Small intestine (tissue), 7 donors: ENCODE measurements at regions not wholly inside any gene's neighbourhood (a gene's known extent, or its start where the extent isn't known, plus 50 kb on each side); places are given as distances from the start of the nearest gene placed in this dataset.

Experiments
- DNase-seq, 2 donors: peaks; one replicate each; pipeline versions ENCODE4 v3.0.0 to v3.0.0-alpha.2; 2013
- FAIRE-seq: peaks from 2 replicates; lab custom pipeline; 2012; peaks lifted over from hg19 to GRCh38; lab: Jason Lieb, UNC
- H3K27ac ChIP-seq, 3 donors: one replicate each; pipeline ENCODE4 v1.5.1; 2013; ENCODE audit warnings: low read length in 2 of 3, mild to moderate bottlenecking in 2 of 3, control low read depth in 1 of 3, inconsistent platforms in 1 of 3, low read depth in 1 of 3, moderate library complexity in 1 of 3
- H3K27me3 ChIP-seq, 3 donors: one replicate each; pipeline ENCODE4 v1.6.1; 2013; ENCODE audit warnings: low read length in 3 of 3, inconsistent platforms in 1 of 3; ENCODE audit not compliant: control insufficient read depth in 3 of 3, insufficient read depth in 3 of 3
- H3K36me3 ChIP-seq, 3 donors: one replicate each; pipeline ENCODE4 v1.6.1; 2013; ENCODE audit warnings: low read length in 3 of 3, inconsistent platforms in 1 of 3, low read depth in 1 of 3, mild to moderate bottlenecking in 1 of 3, moderate library complexity in 1 of 3; ENCODE audit not compliant: control insufficient read depth in 3 of 3, insufficient read depth in 2 of 3
- H3K4me1 ChIP-seq, 3 donors: one replicate each; pipeline ENCODE4 v1.6.1; 2013; ENCODE audit warnings: low read length in 2 of 3, inconsistent platforms in 1 of 3, low read depth in 1 of 3, mild to moderate bottlenecking in 1 of 3, moderate library complexity in 1 of 3; ENCODE audit not compliant: control insufficient read depth in 3 of 3, insufficient read depth in 2 of 3
- H3K4me3 ChIP-seq, 3 donors: one replicate each; pipeline ENCODE4 v1.5.1; 2013; ENCODE audit warnings: low read length in 3 of 3, control low read depth in 1 of 3, inconsistent platforms in 1 of 3, low read depth in 1 of 3, mild to moderate bottlenecking in 1 of 3, moderate library complexity in 1 of 3
- H3K9me3 ChIP-seq, 2 donors: one replicate each; pipeline ENCODE4 v1.6.1; 2013; ENCODE audit warnings: low read depth in 1 of 2, low read length in 1 of 2; ENCODE audit not compliant: control insufficient read depth in 2 of 2, insufficient read depth in 1 of 2
- WGBS, 3 donors: extraction: QIAGEN DNeasy Blood & Tissue Kit; methylation state at CpG; one replicate each; pipeline ENCODE4 v1.1.7; 2013; 5-methylcytosine and 5-hydroxymethylcytosine counted together
- donor health status: healthy with polysubstance abuse.
- donor health status: control.
- donor health status: control.
- donor health status: Bipolar disorder and iron deficiency.
- donor health status: healthy.

- Histone ChIP-seq H3K4me3 (no peak overlapping the region), H3K36me3 (no peaks in the 10 kb centered on the region), H3K4me1 (no peaks in the 10 kb centered on the region), H3K27me3 (no peaks in the 10 kb centered on the region), H3K9me3 (no peaks in the 10 kb centered on the region), H3K27ac (peak overlapping the region in 1 of 3 donors; percentile 79)
- 77 to 83% (median 80%) methylated on average over 5 of the region's 5 CpGs for WGBS, 3 donors
- no peak for FAIRE-seq
- DNase-seq, result no peak
These were observed 50.3 kb upstream of the TXNDC5 start for GRCh38 chr6:7960848-7961247.
